Naive thymus-derived CD4-positive, alpha-beta T cell (primary cell): ENCODE measurements at regions not wholly inside any gene's neighbourhood (a gene's known extent, or its start where the extent isn't known, plus 50 kb on each side); places are given as distances from the start of the nearest gene placed in this dataset.
A peak's percentile ranks its signal among the peaks of the same experiment; 100 is the strongest.

Experiments used
- ATAC-seq: fragments of 150-1000 bp; cut with Tn5 transposase; 2 replicates; pipeline ENCODE4 v1.10.0; 2021; ENCODE audit warnings: mild to moderate bottlenecking, moderate library complexity
- CTCF ChIA-PET: fragments of 350-600 bp; sonication (Branson Sonifier 250); formaldehyde crosslinking; loops from one replicate; lab custom pipeline; 2021; ENCODE audit warnings: antibody characterized with exemption; lab: Charles Lee
- POLR2A ChIA-PET: fragments of 350-600 bp; sonication (Branson Sonifier 250); formaldehyde crosslinking; loops from one replicate; lab custom pipeline; 2021; ENCODE audit warnings: antibody characterized with exemption, inconsistent platforms; lab: Charles Lee
- DNase-seq, 9 donors: peaks; one replicate each; pipeline versions ENCODE4 v3.0.0 to v3.0.0-alpha.2; 2020 to 2022; ENCODE audit warnings: mixed read lengths in 1 of 9
- H3K27ac ChIP-seq: one replicate; pipeline ENCODE4 v1.7.0; 2013; ENCODE audit warnings: mild to moderate bottlenecking, low read depth, low read length, moderate library complexity
- H3K27me3 ChIP-seq, 2 donors: one replicate each; pipeline ENCODE4 v1.7.0; 2013; ENCODE audit warnings: low read length in 2 of 2, mild to moderate bottlenecking in 2 of 2, moderate library complexity in 2 of 2; ENCODE audit not compliant: control insufficient read depth in 2 of 2, insufficient read depth in 2 of 2
- H3K36me3 ChIP-seq, 3 experiments: 1 replicate in 2 of 3; 2 replicates in 1 of 3; pipeline ENCODE4 v1.7.0; 2013; ENCODE audit warnings: low read length in 3 of 3, mild to moderate bottlenecking in 3 of 3, moderate library complexity in 1 of 3; ENCODE audit not compliant: insufficient read depth in 3 of 3, control insufficient read depth in 2 of 3
- H3K4me1 ChIP-seq, 2 donors: one replicate each; pipeline ENCODE4 v1.7.0; 2013; ENCODE audit warnings: low read length in 2 of 2, mild to moderate bottlenecking in 2 of 2, moderate library complexity in 1 of 2; ENCODE audit not compliant: control insufficient read depth in 2 of 2, insufficient read depth in 2 of 2
- H3K4me3 ChIP-seq: 2 replicates; pipeline ENCODE4 v1.7.0; 2013; ENCODE audit warnings: mild to moderate bottlenecking, low read length
- H3K9me3 ChIP-seq, 3 experiments: 1 replicate in 2 of 3; 2 replicates in 1 of 3; pipeline ENCODE4 v1.7.0; 2013; ENCODE audit warnings: low read length in 3 of 3; ENCODE audit not compliant: control insufficient read depth in 2 of 3
- H3K27ac Mint-ChIP-seq, 9 donors: one replicate each; pipeline ENCODE4 v1.8.0; 2020 to 2022; ENCODE audit warnings: mixed read lengths in 9 of 9, mild to moderate bottlenecking in 8 of 9, moderate library complexity in 5 of 9, inconsistent platforms in 2 of 9
- H3K27me3 Mint-ChIP-seq, 5 donors: one replicate each; pipeline ENCODE4 v1.8.0; 2021 to 2022; ENCODE audit warnings: mixed read lengths in 5 of 5, mild to moderate bottlenecking in 1 of 5
- H3K36me3 Mint-ChIP-seq, 5 donors: one replicate each; pipeline ENCODE4 v1.8.0; 2020 to 2022; ENCODE audit warnings: mixed read lengths in 5 of 5, mild to moderate bottlenecking in 3 of 5, inconsistent platforms in 1 of 5
- H3K4me1 Mint-ChIP-seq, 7 donors: one replicate each; pipeline ENCODE4 v1.8.0; 2020 to 2022; ENCODE audit warnings: mixed read lengths in 7 of 7, mild to moderate bottlenecking in 3 of 7, inconsistent platforms in 1 of 7
- H3K4me3 Mint-ChIP-seq, 10 donors: one replicate each; pipeline ENCODE4 v1.8.0; 2020 to 2022; ENCODE audit warnings: mild to moderate bottlenecking in 10 of 10, mixed read lengths in 10 of 10, moderate library complexity in 6 of 10, inconsistent platforms in 2 of 10
- H3K9me3 Mint-ChIP-seq, 11 donors: one replicate each; pipeline ENCODE4 v1.8.0; 2020 to 2022; ENCODE audit warnings: mixed read lengths in 11 of 11, mild to moderate bottlenecking in 4 of 11, inconsistent platforms in 1 of 11, moderate library complexity in 1 of 11
- intact Hi-C, 2 donors: fragments of 100-400 bp; cut with micrococcal nuclease; formaldehyde crosslinking; loops; one replicate each; pipeline ENCODE4 v1.15.1; 2023

DNA sequence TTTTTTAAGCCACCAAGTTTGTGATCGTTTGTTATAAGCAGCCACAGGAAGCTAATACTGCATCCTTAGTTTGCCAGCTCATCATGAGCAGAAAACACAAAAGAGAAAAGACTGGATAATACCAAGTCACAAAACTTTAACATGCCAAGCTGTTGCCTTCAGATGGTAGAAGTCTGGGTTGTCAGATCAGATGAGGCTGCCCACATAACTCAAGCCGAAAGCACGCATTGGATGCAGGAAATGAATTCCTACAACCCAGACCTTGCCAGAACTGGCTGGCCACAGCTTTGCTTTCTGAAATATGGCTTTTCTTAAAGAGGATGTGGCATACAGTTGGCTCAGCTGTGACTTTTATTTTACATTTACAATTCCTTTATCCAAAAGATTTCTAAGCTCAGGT is 118.3 kb upstream of the NEO1 start:
- Histone ChIP-seq H3K27ac (no peak overlapping the region), H3K27me3 (no peaks in the 10 kb centered on the region), H3K4me1 (no peaks in the 10 kb centered on the region), H3K9me3 (no peaks in the 10 kb centered on the region), H3K4me3 (no peak overlapping the region), H3K36me3 (no peaks in the 10 kb centered on the region)
- Mint-ChIP-seq H3K27me3 (peaks cover 19 to 67% (median 57%) of the 10 kb centered on the region in 5 donors), H3K36me3 (no peaks in the 10 kb centered on the region), H3K27ac (no peak overlapping the region), H3K4me3 (no peak overlapping the region), H3K9me3 (peaks cover 0 to 3% (median 0%) of the 10 kb centered on the region in 11 donors), H3K4me1 (peaks cover 0 to 1% (median 0%) of the 10 kb centered on the region in 7 donors)
- ChIA-PET POLR2A (no interaction called here), CTCF (no interaction called here)
- DNase-seq: no peak
- ATAC-seq: no peak
- intact Hi-C loops: no loop called here

DNA sequence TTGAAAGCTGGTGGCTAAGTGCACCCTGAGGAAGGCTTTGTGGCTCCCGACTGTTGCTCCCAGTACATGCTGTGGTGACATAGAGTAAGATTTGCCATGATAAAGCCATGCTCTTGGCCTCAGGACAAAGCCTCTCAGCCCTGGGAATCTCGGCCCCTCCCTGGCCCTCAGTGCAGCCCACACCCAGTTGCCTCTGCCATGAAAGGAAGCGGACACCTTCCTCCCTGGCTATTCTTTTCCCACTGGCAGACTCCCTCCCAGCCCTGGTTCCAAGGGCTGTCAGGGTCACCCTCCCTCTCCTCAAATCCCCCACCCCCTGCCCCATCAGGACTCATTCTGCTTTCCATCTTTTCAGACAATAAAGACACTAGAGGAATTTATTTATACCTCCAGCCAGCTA is 119.8 kb upstream of the NEO1 start:
- Mint-ChIP-seq H3K4me3 (no peak overlapping the region), H3K27me3 (peaks cover 24 to 74% (median 58%) of the 10 kb centered on the region in 5 donors), H3K27ac (no peak overlapping the region), H3K36me3 (no peaks in the 10 kb centered on the region), H3K9me3 (peaks cover 0 to 3% (median 0%) of the 10 kb centered on the region in 11 donors), H3K4me1 (peaks cover 0 to 1% (median 0%) of the 10 kb centered on the region in 7 donors)
- DNase-seq (no peak), ATAC-seq (no peak)
- Histone ChIP-seq H3K4me1 (no peaks in the 10 kb centered on the region), H3K4me3 (no peak overlapping the region), H3K36me3 (no peaks in the 10 kb centered on the region), H3K9me3 (no peaks in the 10 kb centered on the region), H3K27ac (no peak overlapping the region), H3K27me3 (no peaks in the 10 kb centered on the region)
- ChIA-PET POLR2A (no interaction called here), CTCF (no interaction called here)
- intact Hi-C loops: no loop called here

DNA sequence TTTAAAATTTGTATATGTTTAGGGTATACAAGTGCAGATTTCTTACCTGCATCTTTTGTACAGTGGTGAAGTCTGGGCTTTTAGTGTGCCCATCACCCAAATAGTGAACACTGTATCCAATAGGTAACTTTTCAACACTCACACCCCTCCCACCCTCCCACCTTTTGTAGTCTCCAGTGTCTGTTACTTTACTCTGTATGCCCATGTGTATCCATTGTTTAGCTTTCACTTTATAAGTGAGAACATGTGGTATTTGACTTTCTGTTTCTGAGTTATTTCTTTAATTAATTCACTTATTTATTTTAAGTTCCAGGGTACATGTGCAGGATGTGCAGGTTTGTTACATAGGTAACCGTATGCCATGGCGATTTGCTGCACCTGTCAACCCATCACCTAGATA is 124.8 kb upstream of the NEO1 start:
- Mint-ChIP-seq H3K4me1 (no peaks in the 10 kb centered on the region), H3K9me3 (peaks cover 0 to 3% (median 0%) of the 10 kb centered on the region in 11 donors)

DNA sequence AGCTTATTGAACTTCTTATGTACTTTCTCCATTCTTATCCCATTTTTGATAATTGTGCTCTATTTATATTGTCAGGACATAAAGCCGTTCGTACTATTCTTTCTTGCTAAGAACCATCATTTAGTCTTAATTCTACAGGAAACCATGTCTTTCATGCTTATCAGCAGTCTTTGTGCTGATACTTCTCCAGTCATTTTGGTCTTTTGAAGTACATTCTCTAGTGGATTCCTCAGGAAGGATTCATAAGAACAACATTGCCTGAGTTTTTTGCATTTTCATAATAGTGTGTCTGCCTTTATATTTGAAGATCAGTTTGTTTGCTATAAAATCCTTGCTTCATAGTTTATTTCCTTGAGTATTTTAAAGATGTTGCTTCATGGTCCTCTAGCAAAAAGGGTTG is 126.6 kb upstream of the NEO1 start:
- no peaks in the 10 kb centered on the region for H3K27me3 ChIP-seq
- ChIA-PET CTCF (no interaction called here), POLR2A (no interaction called here)
- Mint-ChIP-seq H3K4me3 (no peak overlapping the region), H3K4me1 (no peaks in the 10 kb centered on the region), H3K27ac (no peak overlapping the region), H3K27me3 (peaks cover 10 to 56% (median 41%) of the 10 kb centered on the region in 5 donors), H3K9me3 (peaks cover 0 to 3% (median 0%) of the 10 kb centered on the region in 11 donors), H3K36me3 (no peaks in the 10 kb centered on the region)
- no peaks in the 10 kb centered on the region for H3K9me3 ChIP-seq
- no peak for DNase-seq
- ATAC-seq: no peak
- H3K36me3 ChIP-seq: no peaks in the 10 kb centered on the region
- no peak overlapping the region for H3K4me3 ChIP-seq
- intact Hi-C loops: no loop called here
- H3K27ac ChIP-seq: no peak overlapping the region
- no peaks in the 10 kb centered on the region for H3K4me1 ChIP-seq

More for the DNA sequence above, 124.8 kb upstream of the NEO1 start:
- Histone ChIP-seq H3K36me3 (no peaks in the 10 kb centered on the region), H3K27me3 (no peaks in the 10 kb centered on the region), H3K4me3 (no peak overlapping the region), H3K27ac (no peak overlapping the region), H3K4me1 (no peaks in the 10 kb centered on the region), H3K9me3 (no peaks in the 10 kb centered on the region)
- peaks cover 20 to 59% (median 52%) of the 10 kb centered on the region in 5 donors for H3K27me3 Mint-ChIP-seq
- ATAC-seq: no peak
- peak overlapping the region in 1 of 10 donors; percentile 13 for H3K4me3 Mint-ChIP-seq
- no peak overlapping the region for H3K27ac Mint-ChIP-seq
- no peak for DNase-seq
- POLR2A ChIA-PET: no interaction called here
- intact Hi-C loops: no loop called here
- CTCF ChIA-PET: no interaction called here
- H3K36me3 Mint-ChIP-seq: no peaks in the 10 kb centered on the region

DNA sequence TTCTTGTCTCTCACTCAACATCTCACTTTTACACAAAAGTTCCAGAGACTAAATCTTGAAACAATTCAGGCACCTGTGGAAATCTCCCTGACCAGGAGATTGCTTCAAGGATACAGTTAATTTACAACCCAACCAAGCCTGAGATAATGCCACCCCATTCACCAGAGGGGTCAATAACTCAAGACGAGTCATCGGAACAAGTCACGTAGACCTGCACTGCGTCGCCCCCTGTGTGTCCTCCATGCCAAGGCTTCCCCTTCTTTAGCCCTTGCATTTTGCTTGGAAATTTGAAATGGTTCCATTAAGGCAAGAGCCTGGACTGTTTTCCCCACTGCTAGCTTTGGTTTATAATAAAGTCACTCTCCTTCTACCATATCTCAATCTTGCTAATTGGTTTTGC is 129.0 kb upstream of the NEO1 start:
- Histone ChIP-seq H3K4me3 (no peak overlapping the region), H3K36me3 (no peaks in the 10 kb centered on the region), H3K27ac (no peak overlapping the region), H3K4me1 (no peaks in the 10 kb centered on the region), H3K27me3 (no peaks in the 10 kb centered on the region), H3K9me3 (no peaks in the 10 kb centered on the region)
- intact Hi-C loops: no loop called here
- ATAC-seq (no peak), DNase-seq (no peak)
- no peaks in the 10 kb centered on the region for H3K4me1 Mint-ChIP-seq
- H3K9me3 Mint-ChIP-seq: peaks cover 0 to 2% (median 0%) of the 10 kb centered on the region in 11 donors
- H3K4me3 Mint-ChIP-seq: no peak overlapping the region
- ChIA-PET CTCF (no interaction called here), POLR2A (no interaction called here)
- no peak overlapping the region for H3K27ac Mint-ChIP-seq
- H3K27me3 Mint-ChIP-seq: peaks cover 0 to 45% (median 28%) of the 10 kb centered on the region in 5 donors
- no peaks in the 10 kb centered on the region for H3K36me3 Mint-ChIP-seq

DNA sequence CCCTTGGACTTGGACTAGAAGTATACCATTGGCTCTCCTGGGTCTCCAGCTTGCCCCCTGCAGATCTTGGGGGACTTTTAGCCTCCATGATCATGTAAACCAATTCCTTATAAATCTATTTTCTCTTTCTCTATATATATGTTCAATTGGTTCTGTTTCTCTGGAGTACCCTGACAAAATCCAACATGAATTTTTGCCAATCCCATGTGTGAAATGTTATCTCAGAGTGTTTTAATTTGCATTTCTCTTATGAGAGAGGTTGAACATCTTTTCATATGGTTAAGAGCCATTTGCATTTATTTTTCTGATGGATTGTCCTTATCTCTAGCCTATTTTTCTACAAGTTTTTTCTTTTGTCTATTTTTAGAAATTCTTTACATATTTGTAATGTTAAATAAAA is 131.7 kb upstream of the NEO1 start:
- H3K4me3 Mint-ChIP-seq: no peak overlapping the region

DNA sequence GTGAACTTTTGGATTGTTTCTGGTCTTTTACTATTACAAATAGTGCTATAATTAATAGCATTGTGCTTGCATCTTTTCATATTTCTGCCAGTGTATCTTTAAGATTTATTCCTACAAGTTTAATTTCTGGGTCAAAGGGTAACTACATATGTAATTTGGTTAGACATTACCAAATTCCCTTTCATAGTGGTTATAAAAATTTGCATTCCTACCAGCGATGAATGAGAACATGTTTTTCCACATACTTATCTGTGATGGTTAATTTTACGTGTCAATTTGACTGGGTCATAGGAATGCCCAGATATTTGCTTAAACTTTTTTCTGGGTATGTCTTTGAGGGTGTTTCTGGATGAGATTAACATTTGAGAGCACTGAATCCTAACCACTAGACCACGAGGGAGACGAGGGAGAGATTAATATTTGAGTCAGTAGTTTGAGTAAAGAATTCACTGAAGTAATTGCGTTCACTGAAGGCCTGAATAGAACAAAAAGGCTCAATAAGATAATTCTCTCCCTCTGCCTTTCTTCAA is 132.3 kb upstream of the NEO1 start:
- H3K36me3 ChIP-seq: no peaks in the 10 kb centered on the region
- no peaks in the 10 kb centered on the region for H3K27me3 ChIP-seq
- intact Hi-C loops: no loop called here
- H3K4me1 Mint-ChIP-seq: no peaks in the 10 kb centered on the region
- H3K4me3 Mint-ChIP-seq: no peak overlapping the region
- POLR2A ChIA-PET: no interaction called here
- ATAC-seq (no peak), DNase-seq (no peak)
- H3K9me3 Mint-ChIP-seq: no peaks in the 10 kb centered on the region
- H3K27ac ChIP-seq: no peak overlapping the region
- H3K27ac Mint-ChIP-seq: no peak overlapping the region
- H3K9me3 ChIP-seq: no peaks in the 10 kb centered on the region
- CTCF ChIA-PET: no interaction called here
- peaks cover 0 to 28% (median 6%) of the 10 kb centered on the region in 5 donors for H3K27me3 Mint-ChIP-seq
- H3K36me3 Mint-ChIP-seq: no peaks in the 10 kb centered on the region
- no peak overlapping the region for H3K4me3 ChIP-seq
- H3K4me1 ChIP-seq: no peaks in the 10 kb centered on the region

More for the DNA sequence above, 131.7 kb upstream of the NEO1 start:
- no peaks in the 10 kb centered on the region for H3K36me3 ChIP-seq
- ChIA-PET CTCF (no interaction called here), POLR2A (no interaction called here)
- intact Hi-C loops: no loop called here
- no peak overlapping the region for H3K27ac ChIP-seq
- Mint-ChIP-seq H3K36me3 (no peaks in the 10 kb centered on the region), H3K27ac (no peak overlapping the region), H3K4me1 (no peaks in the 10 kb centered on the region), H3K9me3 (no peaks in the 10 kb centered on the region), H3K27me3 (peaks cover 0 to 32% (median 11%) of the 10 kb centered on the region in 5 donors)
- H3K4me1 ChIP-seq: no peaks in the 10 kb centered on the region
- no peaks in the 10 kb centered on the region for H3K9me3 ChIP-seq
- H3K4me3 ChIP-seq: no peak overlapping the region
- DNase-seq (no peak), ATAC-seq (no peak)
- no peaks in the 10 kb centered on the region for H3K27me3 ChIP-seq
